Hepatocyte (in vitro differentiated cells): ENCODE measurements at regions not wholly inside any gene's neighbourhood (a gene's known extent, or its start where the extent isn't known, plus 50 kb on each side); places are given as distances from the start of the nearest gene placed in this dataset.

ENCODE experiments used
- DNase-seq: peaks from one replicate; pipeline ENCODE4 v3.0.0-alpha.2; 2016; ENCODE audit warnings: low spot score
- H2AFZ ChIP-seq: fragments of 200-600 bp; sonication (generic); 2 replicates; pipeline ENCODE4 v1.6.0; 2016; ENCODE audit warnings: antibody characterized with exemption, mild to moderate bottlenecking
- H3K27ac ChIP-seq: fragments of 200-600 bp; sonication (generic); 2 replicates; pipeline ENCODE4 v1.5.1; 2016; ENCODE audit warnings: mild to moderate bottlenecking
- H3K27me3 ChIP-seq: fragments of 200-600 bp; sonication (generic); 2 replicates; pipeline ENCODE4 v1.6.1; 2016
- H3K36me3 ChIP-seq: fragments of 200-600 bp; sonication (generic); replicated peaks from 2 replicates; pipeline ENCODE4 v1.5.1; 2016; ENCODE audit warnings: low read depth; ENCODE audit not compliant: insufficient read depth
- H3K4me1 ChIP-seq: fragments of 200-600 bp; sonication (generic); 2 replicates; pipeline ENCODE4 v1.5.1; 2016; ENCODE audit warnings: mild to moderate bottlenecking, moderate library complexity; ENCODE audit not compliant: insufficient read depth
- H3K4me2 ChIP-seq: fragments of 200-600 bp; sonication (generic); 2 replicates; pipeline ENCODE4 v1.6.0; 2016
- H3K4me3 ChIP-seq: fragments of 200-600 bp; sonication (generic); 2 replicates; pipeline ENCODE4 v1.5.1; 2016; ENCODE audit warnings: mild to moderate bottlenecking
- H3K79me2 ChIP-seq: fragments of 200-600 bp; sonication (generic); 2 replicates; pipeline ENCODE4 v1.6.0; 2017; ENCODE audit warnings: mild to moderate bottlenecking
- H3K9me2 ChIP-seq: fragments of 200-600 bp; sonication (generic); replicated peaks from 2 replicates; pipeline ENCODE4 v1.6.0; 2017; ENCODE audit warnings: mild to moderate bottlenecking; ENCODE audit not compliant: insufficient read depth
- H3K9me3 ChIP-seq: fragments of 200-600 bp; sonication (generic); 2 replicates; pipeline ENCODE4 v1.5.1; 2016; ENCODE audit warnings: low read depth, mild to moderate bottlenecking
- H4K20me1 ChIP-seq: fragments of 200-600 bp; sonication (generic); 2 replicates; pipeline ENCODE4 v1.6.0; 2016; ENCODE audit warnings: mild to moderate bottlenecking; ENCODE audit not compliant: insufficient read depth, poor library complexity, severe bottlenecking
- EZH2 ChIP-seq: fragments of 200-600 bp; sonication (generic); IDR thresholded peaks from 2 replicates; pipeline ENCODE4 v1.6.1; 2016; ENCODE audit warnings: antibody characterized with exemption, mild to moderate bottlenecking, borderline replicate concordance
- EZH2phosphoT487 ChIP-seq: fragments of 200-600 bp; sonication (generic); IDR thresholded peaks from one replicate; pipeline ENCODE4 v1.6.1; 2018; ENCODE audit warnings: antibody characterized with exemption, mild to moderate bottlenecking, low read depth, moderate library complexity; ENCODE audit not compliant: unreplicated experiment, severe bottlenecking
- WGBS: methylation state at CpG from one replicate; pipeline ENCODE4 v1.1.6; 2016; ENCODE audit warnings: low lambda C conversion rate; ENCODE audit errors: missing lambda C conversion rate; 5-methylcytosine and 5-hydroxymethylcytosine counted together
- TF ChIP-seq, protein P1 (sequence below): fragments of 200-600 bp; sonication (generic); IDR thresholded peaks from 2 replicates; pipeline ENCODE4 v1.5.1; 2016; ENCODE audit warnings: antibody characterized with exemption, mild to moderate bottlenecking; ENCODE audit not compliant: poor library complexity

DNA sequence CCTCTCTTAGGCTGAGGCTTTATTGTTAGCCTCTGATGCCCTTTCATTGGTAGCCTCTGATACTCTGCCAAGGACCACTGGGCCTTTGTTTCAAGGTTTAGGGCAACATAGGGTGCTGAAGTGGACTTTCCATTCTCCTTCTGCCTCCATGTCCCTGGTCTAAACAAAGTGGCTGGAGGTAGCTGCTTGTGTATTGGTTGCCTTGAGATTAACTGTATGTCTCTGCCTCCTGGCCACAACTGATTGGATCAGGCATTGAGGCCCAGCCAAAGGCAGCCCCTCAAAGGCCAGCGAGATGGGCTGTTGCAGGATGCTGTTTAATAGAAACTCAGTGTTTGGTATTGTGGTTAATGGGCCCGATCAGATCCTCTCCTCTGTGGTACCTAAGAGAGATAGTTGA lies 77.9 kb upstream of the PRR23C start:
- Histone ChIP-seq H3K36me3 (no peaks in the 10 kb centered on the region), H3K27me3 (no peaks in the 10 kb centered on the region), H3K79me2 (no peaks in the 10 kb centered on the region), H3K4me3 (no peak overlapping the region), H3K9me2 (no peaks in the 10 kb centered on the region), H3K4me2 (no peak overlapping the region), H3K9me3 (no peaks in the 10 kb centered on the region), H3K4me1 (peaks cover 15% of the 10 kb centered on the region), H2AFZ (no peak overlapping the region), H4K20me1 (no peaks in the 10 kb centered on the region), H3K27ac (no peak overlapping the region)
- no peak for DNase-seq
- WGBS: 95% methylated on average over 2 of the region's 2 CpGs
- TF ChIP-seq EZH2 (no peak), EZH2phosphoT487 (no peak)
- TF ChIP-seq, protein P1, sequence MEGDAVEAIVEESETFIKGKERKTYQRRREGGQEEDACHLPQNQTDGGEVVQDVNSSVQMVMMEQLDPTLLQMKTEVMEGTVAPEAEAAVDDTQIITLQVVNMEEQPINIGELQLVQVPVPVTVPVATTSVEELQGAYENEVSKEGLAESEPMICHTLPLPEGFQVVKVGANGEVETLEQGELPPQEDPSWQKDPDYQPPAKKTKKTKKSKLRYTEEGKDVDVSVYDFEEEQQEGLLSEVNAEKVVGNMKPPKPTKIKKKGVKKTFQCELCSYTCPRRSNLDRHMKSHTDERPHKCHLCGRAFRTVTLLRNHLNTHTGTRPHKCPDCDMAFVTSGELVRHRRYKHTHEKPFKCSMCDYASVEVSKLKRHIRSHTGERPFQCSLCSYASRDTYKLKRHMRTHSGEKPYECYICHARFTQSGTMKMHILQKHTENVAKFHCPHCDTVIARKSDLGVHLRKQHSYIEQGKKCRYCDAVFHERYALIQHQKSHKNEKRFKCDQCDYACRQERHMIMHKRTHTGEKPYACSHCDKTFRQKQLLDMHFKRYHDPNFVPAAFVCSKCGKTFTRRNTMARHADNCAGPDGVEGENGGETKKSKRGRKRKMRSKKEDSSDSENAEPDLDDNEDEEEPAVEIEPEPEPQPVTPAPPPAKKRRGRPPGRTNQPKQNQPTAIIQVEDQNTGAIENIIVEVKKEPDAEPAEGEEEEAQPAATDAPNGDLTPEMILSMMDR: no peak

- 79% methylated on average over 10 of the region's 10 CpGs for WGBS
- Histone ChIP-seq H3K27me3 (no peaks in the 10 kb centered on the region), H3K4me1 (peaks cover 15% of the 10 kb centered on the region), H3K9me2 (no peaks in the 10 kb centered on the region), H2AFZ (no peak overlapping the region), H3K27ac (no peak overlapping the region), H3K79me2 (no peaks in the 10 kb centered on the region), H3K4me2 (no peak overlapping the region), H3K36me3 (no peaks in the 10 kb centered on the region), H3K4me3 (no peak overlapping the region), H3K9me3 (no peaks in the 10 kb centered on the region), H4K20me1 (no peaks in the 10 kb centered on the region)
- TF ChIP-seq, protein P1: no peak
- TF ChIP-seq EZH2phosphoT487 (no peak), EZH2 (no peak)
- no peak for DNase-seq
These were observed 78.8 kb upstream of the PRR23C start for GRCh38 chr3:139123377-139124095.

- H3K36me3 ChIP-seq: no peaks in the 10 kb centered on the region
- H2AFZ ChIP-seq: no peak overlapping the region
- no peaks in the 10 kb centered on the region for H3K9me3 ChIP-seq
- no peak for DNase-seq
- no peak overlapping the region for H3K27ac ChIP-seq
- H3K79me2 ChIP-seq: no peaks in the 10 kb centered on the region
- H3K4me3 ChIP-seq: no peak overlapping the region
- H3K4me1 ChIP-seq: peaks cover 15% of the 10 kb centered on the region
- H3K4me2 ChIP-seq: no peak overlapping the region
- WGBS: 98% methylated on average over 2 of the region's 2 CpGs
- H3K27me3 ChIP-seq: no peaks in the 10 kb centered on the region
- no peaks in the 10 kb centered on the region for H4K20me1 ChIP-seq
- no peaks in the 10 kb centered on the region for H3K9me2 ChIP-seq
- no peak for TF ChIP-seq EZH2phosphoT487
- TF ChIP-seq EZH2: no peak
- TF ChIP-seq, protein P1: no peak
These were observed 79.5 kb upstream of the PRR23C start for GRCh38 chr3:139124197-139124596.
